GM21576 (cell line): ENCODE measurements at regions not wholly inside any gene's neighbourhood (a gene's known extent, or its start where the extent isn't known, plus 50 kb on each side); places are given as distances from the start of the nearest gene placed in this dataset.
"Not testable (repeated sequence)": the region's sequence is repeated elsewhere in the genome, so short reads cannot be mapped to it uniquely, and the experiment has no call there.

Source experiments
- ATAC-seq: cut with Tn5 transposase; IDR thresholded peaks from one replicate; pipeline ENCODE4 v1.9.1; 2021; ENCODE audit warnings: mild to moderate bottlenecking, moderate library complexity; ENCODE audit not compliant: unreplicated experiment

DNA sequence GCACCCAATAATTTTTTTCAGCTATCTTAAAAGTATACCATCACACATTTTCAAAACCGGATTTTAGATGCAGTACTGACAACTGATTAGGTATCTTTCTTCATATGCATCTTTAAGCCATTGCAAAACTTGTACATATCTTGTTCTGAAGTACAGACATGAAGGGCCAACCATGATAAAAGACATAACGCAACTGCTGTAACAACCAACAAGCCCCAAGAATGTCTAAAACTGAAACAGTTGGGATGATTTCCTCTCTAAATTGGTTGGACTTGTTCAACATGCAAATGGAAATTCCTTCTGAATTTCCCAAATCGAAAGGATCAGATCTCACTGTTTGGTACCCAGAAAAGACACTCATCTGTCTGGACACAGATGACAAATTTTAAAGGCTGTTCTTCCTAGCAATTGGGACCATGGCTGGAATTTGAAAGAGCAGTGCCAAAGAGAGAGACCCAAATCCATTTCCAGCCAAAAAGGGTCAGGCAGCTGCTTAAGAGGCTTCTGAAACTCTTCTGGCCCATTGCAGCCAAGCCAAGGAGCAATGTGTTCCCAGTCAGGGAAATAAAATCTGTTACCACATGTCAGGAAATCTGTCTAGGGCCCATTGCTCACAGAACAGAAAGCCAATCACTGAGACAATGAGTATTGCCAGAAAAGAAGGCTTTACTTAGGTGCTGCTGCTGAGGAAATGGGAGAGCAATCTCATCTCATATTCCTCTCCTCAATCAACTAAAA lies 1122.4 kb upstream of the USP15 start:
- no peak for ATAC-seq

GRCh38 chr12:61138415-61138759 lies 1121.8 kb upstream of the USP15 start:
- no peak for ATAC-seq

- ATAC-seq = no peak
Observed at GRCh38 chr12:61161961-61162360, 1098.2 kb upstream of the USP15 start.

DNA sequence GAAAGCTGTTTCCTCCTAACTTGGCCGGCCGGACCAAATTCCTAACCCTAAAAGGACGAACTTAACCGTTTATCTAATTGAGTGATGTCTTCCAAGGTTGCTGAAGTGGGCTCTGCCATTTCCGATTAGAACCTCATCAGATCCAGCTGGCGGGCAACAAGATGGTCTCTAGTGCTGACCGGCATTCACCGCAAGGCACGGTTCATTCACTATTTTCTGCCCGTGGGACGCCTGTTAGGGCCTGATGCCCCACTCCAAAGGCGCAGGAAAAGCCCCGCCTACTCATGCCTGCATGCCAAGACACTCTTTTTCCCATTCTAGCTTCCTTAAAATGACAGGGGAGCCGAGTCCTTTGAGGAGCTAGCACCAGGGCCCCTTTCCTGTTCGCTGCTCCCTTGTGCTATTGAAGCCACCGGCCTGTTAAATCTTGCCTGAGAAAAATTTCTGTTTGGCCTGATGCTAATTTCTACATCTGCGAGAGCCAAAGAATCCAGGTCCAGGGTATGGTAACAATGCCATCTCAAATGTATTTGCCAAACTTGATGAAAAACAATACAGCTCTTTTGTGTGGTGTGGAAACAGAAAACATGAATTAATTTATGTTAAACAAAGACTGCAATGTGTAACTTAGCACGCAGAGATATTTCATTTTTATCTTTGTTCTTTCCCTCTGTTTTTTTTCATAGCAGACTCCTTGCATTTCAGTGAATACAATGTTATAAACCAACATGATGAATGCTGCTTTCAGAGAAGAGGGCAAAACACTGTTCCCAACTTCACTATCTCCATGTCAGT lies 1071.2 kb upstream of the USP15 start:
- no peak for ATAC-seq

GRCh38 chr12:61213646-61214045 lies 1046.6 kb upstream of the USP15 start:
- no peak for ATAC-seq

DNA sequence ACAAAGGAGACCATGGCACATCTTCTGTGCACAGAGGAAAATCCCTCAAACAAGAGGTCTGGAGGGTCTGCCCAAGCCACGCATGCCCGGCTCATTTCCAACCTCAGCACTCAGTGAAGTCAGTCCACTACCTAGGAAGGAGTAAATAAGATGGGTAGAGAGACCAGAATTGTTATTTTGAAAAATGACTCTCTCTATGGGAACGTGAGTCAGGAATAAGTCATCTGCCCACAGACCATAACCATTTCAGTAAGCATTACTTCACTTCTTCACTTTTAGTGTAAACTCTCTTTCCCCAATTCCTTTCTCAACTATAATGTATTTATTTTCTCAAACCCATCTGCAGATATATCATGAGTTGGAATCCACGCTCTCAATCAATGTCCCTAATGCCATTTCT lies 1039.9 kb upstream of the USP15 start:
- no peak for ATAC-seq

- ATAC-seq = no peak
Observed at GRCh38 chr12:61232040-61232439, 1028.2 kb upstream of the USP15 start.

DNA sequence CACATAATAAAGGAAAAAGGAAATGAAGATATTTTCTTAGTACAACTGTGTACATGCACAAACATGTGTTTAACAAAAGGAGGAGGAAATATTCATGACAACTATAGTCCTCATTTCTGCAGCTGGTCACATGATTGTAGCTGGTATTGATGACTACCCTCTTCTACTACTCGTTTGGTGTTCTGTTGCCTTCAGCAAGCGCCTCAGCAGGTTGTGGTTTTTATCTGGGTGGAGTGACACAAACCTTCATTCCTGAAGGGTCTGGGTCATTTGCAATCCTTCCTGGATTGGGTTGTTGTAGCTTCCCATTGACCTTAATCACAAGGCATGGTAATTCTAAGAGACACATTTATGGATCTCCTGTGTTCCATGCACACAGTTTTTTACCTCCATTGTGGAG lies 1009.9 kb upstream of the USP15 start:
- ATAC-seq = no peak

DNA sequence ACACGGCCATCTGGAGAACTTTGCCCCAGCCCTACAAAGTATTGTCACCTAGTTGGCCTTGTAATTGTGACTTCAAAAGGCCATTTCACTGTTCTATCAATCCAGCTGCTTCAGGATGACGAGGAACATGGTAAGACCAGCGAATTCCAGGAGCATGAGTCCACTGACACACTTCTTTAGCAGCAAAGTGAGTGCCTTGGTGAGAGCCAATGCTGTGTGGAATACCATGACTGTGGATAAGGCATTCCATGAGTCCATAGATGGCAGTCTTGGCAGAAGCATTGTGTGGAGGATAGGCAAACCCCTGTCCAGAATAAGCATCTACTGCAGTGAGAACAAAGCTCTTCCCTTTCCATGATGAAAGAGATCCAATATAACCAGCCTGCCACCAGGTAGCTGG lies 1009.1 kb upstream of the USP15 start:
- ATAC-seq = no peak

DNA sequence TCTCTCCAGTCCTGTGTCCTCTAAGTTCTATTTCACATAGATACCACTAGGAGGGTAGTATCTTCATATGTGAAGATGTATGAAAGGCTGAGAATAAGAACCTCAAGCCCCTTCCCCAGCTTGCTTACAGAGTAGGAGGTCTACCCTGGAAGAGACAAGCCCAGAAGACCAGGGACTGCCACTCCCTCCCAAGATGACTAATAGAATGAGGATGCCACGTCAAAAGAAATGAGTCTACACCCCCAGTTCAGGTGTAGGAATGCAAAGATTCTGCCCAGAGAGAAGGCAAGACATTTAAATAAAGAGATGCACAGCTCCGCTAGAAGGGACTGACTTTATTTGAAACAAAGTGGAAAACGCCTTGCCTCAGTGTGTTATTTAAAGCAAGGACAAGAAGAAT lies 1006.0 kb upstream of the USP15 start:
- no peak for ATAC-seq

DNA sequence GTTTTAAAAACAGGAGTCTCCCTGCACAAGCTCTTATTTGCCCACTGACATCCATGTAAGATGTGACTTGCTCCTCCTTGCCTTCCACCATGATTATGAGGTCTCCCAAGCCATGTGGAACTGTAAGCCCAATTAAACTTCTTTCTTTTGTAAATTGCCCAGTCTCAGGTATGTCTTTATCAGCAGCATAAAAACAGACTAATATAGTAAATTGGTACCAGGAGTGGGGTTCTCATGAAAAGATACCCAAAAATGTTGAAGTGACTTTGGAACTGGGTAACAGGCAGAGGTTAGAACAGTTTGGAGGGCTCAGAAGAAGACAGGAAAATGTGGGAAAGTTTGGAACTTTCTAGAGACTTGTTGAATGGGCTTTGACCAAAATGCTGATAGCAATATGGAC lies 995.9 kb upstream of the USP15 start:
- not testable (repeated sequence) for ATAC-seq

- no peak for ATAC-seq
Observed at GRCh38 chr12:61267474-61267873, 992.7 kb upstream of the USP15 start.

DNA sequence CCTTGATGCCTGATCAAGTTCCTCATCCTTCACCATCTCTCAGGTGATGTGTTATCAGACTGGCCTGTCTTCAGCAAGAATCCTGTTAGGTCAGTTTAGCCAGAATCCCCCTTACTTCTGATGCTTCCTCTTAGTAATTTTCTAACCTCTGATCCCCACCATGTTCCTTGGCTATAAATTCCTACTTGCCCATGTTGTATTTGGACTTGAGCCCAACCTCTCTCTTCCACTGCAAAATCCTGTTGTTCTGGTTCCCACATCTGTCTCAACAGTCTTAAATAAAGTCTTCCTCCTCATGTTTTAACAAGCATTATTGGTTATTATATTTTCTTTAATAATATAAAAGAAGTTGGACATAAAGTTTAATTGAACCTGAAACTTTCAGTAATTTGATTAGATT lies 987.8 kb upstream of the USP15 start:
- no peak for ATAC-seq

- ATAC-seq = no peak
Observed at GRCh38 chr12:61282790-61283575, 977.2 kb upstream of the USP15 start.

- ATAC-seq = no peak
Observed at GRCh38 chr12:61290473-61290872, 969.7 kb upstream of the USP15 start.

DNA sequence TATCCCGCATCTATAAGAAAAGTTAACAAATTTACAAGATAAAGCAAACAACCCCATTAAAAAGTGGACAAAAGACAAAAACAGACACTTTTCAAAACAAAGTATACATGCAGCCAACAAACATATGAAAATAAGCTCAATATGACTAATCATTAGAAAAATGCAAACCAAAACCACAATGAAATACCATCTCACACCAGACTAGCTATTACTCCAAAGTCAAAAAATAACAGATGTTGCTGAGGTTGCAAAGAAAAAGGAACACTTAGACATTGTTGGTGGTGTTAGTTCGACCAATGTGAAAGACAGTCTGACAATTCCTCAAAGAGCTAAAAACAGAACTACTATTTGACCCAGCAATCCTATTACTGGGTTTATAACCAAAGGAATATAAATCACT lies 968.6 kb upstream of the USP15 start:
- no peak for ATAC-seq

DNA sequence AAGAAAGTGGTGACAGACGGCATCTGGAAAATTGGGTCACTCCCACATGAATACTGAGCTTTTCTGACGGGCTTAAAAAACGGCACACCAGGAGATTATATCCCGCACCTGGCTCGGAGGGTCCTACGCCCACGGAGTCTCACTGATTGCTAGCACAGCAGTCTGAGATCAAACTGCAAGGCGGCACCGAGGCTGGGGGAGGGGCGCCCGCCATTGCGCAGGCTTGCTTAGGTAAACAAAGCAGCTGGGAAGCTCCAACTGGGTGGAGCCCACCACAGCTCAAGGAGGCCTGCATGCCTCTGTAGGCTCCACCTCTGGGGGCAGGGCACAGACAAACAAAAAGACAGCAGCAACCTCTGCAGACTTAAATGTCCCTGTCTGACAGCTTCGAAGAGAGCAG lies 966.2 kb upstream of the USP15 start:
- ATAC-seq = not testable (repeated sequence)

- no peak for ATAC-seq
Observed at GRCh38 chr12:61301817-61302216, 958.4 kb upstream of the USP15 start.

DNA sequence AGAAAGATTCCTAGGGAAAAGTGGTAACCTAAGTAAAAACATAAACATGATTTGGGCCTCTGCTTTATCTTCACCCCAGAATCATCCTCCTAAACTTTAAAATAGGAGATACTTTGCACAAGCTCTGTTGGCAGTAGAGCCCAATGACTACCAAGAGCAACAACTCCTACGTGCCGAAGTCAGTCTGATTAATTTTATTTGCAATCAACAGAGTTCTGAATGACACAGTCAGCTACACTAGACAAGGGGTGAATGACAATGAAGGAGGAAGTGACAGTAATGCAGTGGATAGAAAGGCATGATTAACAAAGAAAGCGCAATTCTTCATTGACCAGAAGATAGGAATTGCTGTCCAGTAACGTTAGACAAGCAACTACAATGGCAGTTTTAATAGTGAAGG lies 957.9 kb upstream of the USP15 start:
- no peak for ATAC-seq

DNA sequence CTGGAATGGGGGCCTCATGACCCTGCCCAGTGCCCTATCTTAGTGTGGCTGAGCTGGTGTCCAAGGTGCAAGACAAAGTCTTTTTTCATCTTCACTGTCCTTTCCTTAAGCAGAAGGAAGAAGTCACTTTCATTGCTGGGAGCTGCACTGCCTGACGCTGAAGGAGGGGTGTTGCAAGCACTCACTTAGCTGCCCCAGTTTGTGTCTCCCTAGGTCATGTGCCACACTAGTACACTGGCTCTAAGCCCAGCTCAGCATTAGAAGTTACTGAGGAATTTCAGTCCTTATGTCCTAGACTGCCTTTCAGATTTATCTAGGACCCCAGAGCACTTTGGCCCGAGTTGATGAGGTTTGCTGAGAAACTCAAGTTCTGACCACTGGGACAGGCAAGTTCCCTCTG lies 952.0 kb upstream of the USP15 start:
- no peak for ATAC-seq

DNA sequence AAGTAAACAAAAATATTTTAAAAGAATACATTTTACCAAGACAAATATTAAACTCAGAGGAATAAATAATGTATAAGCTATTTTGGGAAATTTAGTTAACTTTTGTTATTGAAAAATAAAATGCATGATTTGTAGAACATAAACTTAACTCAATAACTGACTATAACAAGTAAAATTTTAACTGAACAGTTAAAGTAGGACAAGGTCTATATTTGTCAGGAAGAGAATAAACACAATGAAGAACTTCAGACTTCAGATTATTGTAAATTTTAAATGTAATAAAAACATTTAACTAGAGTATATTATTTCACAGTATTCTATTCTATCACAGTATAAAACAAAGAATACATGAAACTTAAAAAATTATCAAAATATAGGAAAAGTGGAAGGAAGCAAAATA lies 948.8 kb upstream of the USP15 start:
- no peak for ATAC-seq

DNA sequence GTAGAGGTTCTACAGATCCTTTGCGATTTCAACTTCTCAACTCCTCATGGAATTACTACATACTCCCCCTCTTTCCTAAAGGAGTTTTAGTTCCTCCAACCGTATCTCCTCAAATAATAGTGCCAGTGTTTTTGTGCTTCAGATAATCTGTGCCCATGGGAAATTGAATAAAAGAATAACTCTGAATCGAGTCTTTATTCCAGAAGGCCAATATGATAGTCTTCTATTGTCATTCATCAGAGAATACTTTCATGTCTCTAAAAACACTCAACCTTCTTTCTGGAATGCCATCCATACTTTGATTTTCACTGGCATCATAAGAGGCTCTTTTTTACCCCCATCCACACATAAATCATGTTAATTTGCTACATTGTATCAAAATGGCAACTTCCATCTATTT lies 911.3 kb upstream of the USP15 start:
- ATAC-seq = no peak
